GM21381 (cell line): ENCODE measurements at regions not wholly inside any gene's neighbourhood (a gene's known extent, or its start where the extent isn't known, plus 50 kb on each side); places are given as distances from the start of the nearest gene placed in this dataset.
A peak's percentile ranks its signal among the peaks of the same experiment; 100 is the strongest.

Experiments used
- ATAC-seq: cut with Tn5 transposase; IDR thresholded peaks from one replicate; pipeline ENCODE4 v1.9.1; 2021; ENCODE audit warnings: mild to moderate bottlenecking, moderate library complexity; ENCODE audit not compliant: unreplicated experiment

GRCh38 chr18:42261731-42262130, 306.7 kb downstream of the PIK3C3 start:
- ATAC-seq = no peak

- ATAC-seq = no peak
Observed at GRCh38 chr18:42264497-42264896, 309.5 kb downstream of the PIK3C3 start.

- ATAC-seq = no peak
Observed at GRCh38 chr18:42268186-42268725, 313.2 kb downstream of the PIK3C3 start.

- ATAC-seq = no peak
Observed at GRCh38 chr18:42268798-42269197, 313.8 kb downstream of the PIK3C3 start.

- no peak for ATAC-seq
Observed at GRCh38 chr18:42271647-42272414, 316.8 kb downstream of the PIK3C3 start.

GRCh38 chr18:42274488-42275137, 319.6 kb downstream of the PIK3C3 start:
- no peak for ATAC-seq

- ATAC-seq = no peak
Observed at GRCh38 chr18:42275138-42275535, 320.1 kb downstream of the PIK3C3 start.

GRCh38 chr18:42275949-42276730, 321.1 kb downstream of the PIK3C3 start:
- ATAC-seq = no peak

- no peak for ATAC-seq
Observed at GRCh38 chr18:42281124-42281523, 326.1 kb downstream of the PIK3C3 start.

- no peak for ATAC-seq
Observed at GRCh38 chr18:42281851-42282250, 326.8 kb downstream of the PIK3C3 start.

GRCh38 chr18:42287047-42287446, 332.0 kb downstream of the PIK3C3 start:
- ATAC-seq = no peak

- ATAC-seq = no peak
Observed at GRCh38 chr18:42288129-42288528, 333.1 kb downstream of the PIK3C3 start.

GRCh38 chr18:42289526-42289925, 334.5 kb downstream of the PIK3C3 start:
- ATAC-seq = no peak

- no peak for ATAC-seq
Observed at GRCh38 chr18:42290318-42291307, 335.6 kb downstream of the PIK3C3 start.

- no peak for ATAC-seq
Observed at GRCh38 chr18:42292654-42293053, 337.6 kb downstream of the PIK3C3 start.

- no peak for ATAC-seq
Observed at GRCh38 chr18:42296192-42296591, 341.2 kb downstream of the PIK3C3 start.

GRCh38 chr18:42296723-42297122, 341.7 kb downstream of the PIK3C3 start:
- ATAC-seq = no peak

GRCh38 chr18:42298759-42299675, 344.0 kb downstream of the PIK3C3 start:
- peak; percentile 83 for ATAC-seq
